ENCODE measurements at regions not wholly inside any gene's neighbourhood (a gene's known extent, or its start where the extent isn't known, plus 50 kb on each side); places are given as distances from the start of the nearest gene placed in this dataset.

DNA sequence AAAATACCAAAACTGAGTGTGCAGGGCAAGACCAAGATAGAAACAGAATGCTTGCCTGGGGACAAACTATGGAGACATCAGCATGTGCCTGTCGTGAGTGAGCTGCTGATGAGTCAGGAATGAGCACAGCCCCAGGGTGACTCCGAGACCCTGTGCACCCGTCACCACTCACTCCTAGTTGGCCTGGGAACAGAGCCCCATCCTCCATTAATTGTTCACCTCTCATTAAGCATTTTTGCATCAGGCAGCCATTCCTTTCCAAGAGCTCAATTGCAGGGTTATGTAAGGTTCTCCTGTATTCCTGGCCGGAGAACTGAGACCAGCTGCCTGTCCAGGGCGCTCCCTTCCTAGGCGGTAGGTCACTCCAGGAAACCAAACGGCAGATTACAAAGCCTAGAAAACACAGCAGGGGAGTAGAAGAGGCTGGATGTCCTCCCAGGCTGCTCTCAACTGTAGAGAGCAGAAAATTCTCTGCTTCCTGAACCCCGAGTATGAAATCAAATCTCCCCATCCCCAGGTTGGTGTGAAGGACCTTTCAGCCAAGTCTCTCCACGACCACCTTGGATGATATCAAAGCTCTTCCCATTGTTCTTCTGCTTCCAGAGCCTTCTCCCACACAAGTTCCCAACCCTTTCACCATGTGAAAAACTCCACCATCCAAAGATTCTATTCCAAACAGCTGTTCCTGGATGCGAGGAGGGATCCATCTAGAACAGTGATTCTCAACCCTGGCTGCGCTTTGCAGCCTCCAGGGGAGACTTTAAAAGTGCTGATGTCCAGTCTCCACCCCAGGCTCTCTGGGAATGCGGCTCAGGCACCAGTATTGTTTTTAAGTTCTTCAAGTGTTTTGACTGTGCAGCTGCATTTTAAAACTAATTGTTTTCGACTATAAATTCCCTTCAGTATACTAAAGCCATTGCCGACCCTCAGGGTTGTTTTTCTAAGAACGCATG is 532.6 kb upstream of the JARID2 start:
- DNase-seq (ENCODE audit: low read depth) = no peak

DNA sequence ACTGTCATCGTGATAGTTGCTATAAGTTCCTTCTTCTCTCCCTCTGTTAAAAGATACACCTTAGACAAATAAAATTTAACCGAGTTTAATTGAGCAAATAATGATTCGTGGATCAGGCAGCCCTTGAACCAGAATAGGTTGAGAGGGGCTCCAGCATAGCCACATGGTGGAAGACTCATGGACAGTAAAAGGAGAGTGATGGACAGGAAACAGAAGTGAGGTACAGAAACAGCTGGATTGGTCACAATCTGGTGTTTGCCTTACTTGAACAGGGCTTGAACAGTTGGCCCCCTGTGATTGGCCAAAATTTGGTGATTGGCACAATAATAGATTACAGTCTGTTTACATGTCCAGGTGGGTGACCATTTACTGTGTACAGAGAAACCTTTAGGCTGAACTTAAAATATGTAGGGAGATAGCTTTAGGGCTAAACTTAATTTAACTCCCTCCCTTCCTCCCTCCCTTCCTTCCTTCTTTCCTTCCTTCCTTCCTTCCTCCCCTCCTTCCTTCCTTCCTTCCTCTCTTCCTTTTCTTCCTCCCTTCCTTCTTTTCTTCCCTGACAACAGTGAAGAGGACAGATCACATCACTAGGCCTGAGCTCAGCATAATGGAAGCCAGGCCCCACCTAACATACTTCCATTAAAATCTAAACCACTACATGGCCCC is 531.8 kb upstream of the JARID2 start:
- DNase-seq (ENCODE audit: low read depth) = no peak

DNA sequence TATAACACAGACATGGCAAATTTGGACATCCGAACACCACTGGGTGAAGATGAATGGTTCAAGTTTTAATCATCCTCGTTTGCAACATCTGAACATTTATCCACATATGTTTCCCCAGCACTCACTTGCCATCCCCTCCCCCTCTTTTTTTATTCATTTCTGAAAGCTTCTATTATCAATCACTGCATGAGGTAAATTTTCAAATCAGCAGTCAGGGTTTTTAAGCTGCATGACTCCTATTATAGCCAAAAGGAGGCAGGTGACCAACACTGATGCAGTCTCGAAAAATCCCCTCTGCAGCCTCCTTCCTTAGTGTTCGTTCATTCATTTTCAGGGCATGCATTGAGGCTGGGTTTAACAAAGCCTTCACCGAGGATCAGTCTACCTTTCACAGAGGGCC is 530.8 kb upstream of the JARID2 start:
- DNase-seq (ENCODE audit: low read depth) = no peak

DNA sequence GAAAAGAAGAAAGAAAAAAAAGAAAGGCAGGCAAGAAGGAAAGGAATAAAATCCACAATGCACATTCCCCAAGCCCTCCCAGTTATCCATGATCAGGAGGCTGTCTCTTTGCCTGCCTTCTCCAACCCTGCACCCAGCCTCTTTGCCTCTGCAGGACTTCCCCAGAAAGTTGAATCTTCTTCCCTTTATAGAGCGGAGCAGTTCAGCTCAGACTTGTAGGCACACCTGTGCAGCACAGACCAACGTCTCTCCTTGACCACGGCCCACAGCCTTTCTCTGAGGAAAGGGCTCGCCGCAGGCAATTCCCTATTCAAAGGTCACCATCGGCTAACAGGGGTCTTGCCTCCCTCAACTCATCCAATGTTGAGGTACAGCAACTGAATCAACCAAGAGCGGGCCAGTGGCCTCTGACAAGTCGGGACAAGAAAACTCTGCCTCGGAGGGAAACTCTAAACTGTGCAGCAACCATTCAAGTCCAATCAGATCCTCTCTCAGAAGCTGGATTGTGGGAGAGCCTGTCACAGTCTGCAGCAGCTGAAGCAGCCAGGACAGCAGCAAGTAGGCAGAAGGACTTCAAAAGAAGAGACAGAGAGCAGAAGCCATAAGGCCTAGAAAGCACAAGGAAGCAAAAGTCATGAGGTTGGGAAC is 529.2 kb upstream of the JARID2 start:
- DNase-seq (ENCODE audit: low read depth) = no peak

DNA sequence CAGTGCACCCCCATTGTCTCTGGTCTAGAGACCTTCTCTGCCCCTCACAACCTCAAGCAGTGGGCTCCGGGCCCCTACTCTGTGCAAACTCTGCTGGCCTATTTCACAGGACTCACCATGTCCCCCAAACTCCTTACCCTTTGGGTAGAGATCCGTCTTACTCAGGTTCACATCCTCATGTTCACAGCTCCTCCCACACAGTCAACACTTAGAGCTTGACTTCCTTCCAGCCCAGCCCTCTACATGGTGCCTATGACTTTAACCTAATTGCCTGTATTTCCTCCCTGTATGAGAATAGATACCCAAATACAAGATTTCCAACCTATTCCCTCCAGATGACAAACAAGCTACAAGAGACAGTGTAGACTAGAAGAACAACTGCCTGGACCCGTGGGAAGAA is 528.6 kb upstream of the JARID2 start:
- DNase-seq (ENCODE audit: low read depth) = no peak

DNA sequence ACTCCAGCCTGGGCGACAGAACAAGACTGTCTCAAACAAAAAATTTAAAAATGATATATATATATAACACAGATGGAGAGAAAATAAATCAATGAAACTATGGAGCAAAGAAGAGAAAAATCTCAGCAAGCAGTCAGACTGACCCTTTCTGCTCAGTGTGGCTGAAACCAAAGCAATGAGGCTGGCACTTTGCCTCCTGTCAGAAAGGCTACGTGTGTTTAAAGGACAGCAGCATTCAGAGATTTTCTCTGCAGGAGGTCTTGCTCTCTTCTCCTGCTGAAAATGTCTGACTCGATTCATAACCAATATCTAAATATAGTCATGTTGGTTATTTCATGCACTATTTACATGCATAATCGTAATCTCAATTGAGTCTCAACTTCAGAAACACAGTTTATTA is 527.0 kb upstream of the JARID2 start:
- no peak for DNase-seq (ENCODE audit: low read depth)

DNA sequence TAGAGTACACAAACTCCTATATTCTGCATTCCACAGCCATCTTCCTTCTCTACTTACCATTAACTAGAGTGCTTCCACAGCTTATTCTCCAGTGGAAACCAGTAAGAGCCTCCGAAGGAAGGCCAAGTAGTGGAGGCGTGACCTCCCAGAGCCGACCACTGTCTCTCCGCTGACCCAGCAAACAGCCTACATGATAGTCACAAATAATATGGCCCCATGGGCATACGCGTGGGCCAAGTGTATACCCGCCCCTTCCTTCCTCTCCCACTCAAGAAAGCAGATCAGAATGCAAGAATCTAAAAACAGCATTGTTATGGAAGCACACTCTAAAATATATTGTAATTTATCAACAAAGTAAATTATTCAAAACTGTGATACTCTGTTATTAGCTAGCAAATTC is 526.6 kb upstream of the JARID2 start:
- no peak for DNase-seq (ENCODE audit: low read depth)

DNA sequence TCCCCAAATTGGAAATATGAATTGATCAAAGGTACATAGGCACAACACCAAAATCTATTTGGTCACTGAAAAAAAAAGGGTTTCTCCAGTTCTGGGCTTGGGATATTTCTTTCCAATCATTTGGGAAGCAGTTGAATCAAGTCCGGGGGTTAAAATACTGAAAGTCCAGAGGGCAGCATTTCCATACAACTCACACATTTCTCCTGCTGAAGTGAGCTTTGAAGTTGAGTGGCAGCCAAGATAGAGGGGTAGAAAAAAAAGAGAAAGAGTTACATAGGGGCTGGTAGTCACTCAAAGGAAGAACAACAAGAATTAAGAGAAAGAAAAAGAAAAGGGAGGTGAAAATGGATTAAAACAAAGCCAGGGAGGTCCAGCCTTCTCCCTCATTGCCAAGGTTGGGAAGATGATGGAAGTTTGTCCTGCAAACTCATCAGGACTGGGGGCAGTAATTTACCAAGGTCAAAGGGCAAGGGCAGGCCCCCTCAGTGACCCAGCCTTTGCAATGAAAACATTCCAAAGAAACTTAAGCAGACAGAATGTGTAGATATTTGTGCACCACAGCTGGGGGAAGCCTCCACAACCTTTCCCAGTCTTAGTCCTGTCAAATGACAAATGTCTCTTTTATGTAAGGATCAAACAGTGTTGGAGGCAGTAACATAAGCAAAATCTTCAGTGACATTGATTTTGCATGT is 525.3 kb upstream of the JARID2 start:
- no peak for DNase-seq (ENCODE audit: low read depth)

DNA sequence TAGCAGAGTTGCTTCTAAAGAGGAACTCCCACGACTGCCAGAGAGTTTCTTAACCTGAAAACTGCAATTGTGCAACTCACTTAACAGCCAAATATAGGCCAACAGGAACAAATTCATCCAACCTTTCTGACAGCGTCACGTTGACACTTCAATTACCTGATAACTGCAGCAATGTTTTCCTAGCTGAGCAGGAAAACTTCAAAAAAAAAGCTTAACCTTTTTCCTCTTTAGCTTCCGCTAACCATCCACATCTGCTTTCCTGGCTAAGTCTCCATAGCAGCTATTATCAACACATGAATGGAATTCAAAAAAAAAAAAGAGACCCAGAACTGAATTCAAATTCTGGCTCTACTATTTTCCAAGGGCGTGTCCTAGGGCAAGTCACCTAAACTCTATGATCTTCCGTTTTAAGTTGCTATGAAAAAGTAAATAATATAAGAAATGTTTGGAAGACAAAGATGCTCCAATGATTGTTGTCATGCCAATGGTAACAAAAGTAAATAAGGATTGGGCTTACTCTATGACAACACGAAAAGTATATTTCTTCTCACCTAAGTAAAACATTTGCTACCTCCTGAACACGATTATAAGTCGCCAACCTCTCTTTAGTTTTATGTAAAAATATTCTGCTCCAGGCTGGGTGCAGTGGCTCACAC is 524.6 kb upstream of the JARID2 start:
- DNase-seq (ENCODE audit: low read depth) = peak; percentile 83

DNA sequence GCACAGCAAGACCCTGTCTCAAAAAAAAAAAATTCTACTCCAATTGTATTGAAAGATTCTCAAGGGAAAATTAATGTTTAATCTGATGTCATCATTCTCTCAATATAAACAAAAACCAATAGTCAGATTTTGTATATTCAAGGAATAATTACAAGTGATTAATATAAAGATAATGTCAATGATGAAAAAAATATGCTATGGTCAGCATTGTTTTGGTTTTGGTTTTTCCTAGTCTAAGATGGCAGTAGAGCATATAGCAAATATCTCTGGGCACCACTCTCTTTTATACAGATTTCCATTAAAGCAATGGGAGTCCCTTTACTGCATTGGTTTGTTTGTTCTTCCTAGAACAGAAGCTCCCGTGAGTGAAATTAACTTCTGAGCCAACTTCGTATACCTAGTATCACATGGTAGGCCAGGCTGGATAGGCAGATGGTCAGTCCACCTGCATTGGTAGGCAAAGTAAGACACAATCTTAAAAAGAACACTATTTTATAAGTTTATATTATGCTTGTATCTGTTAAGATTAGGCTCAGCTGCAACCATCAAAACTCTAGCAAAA is 523.8 kb upstream of the JARID2 start:
- no peak for DNase-seq (ENCODE audit: low read depth)

DNA sequence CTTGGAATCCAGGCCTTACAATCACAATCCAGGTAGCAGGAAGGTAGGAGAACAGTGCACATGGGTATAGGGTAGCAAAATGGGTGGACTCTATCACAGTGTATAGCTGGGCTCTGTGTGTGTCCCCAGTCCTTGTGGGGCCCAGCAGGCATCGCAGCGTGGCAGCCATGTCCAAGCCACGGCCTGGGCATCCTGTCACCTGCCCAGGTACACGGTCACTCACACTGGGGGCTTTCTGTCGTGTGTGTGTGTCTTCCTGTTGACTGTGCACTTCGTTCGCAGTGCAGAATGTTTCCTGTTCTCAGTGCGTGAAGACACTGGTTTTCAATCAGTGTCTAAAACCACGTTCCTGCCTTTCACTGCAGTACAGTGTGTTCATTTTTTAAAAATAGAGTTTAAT is 523.2 kb upstream of the JARID2 start:
- no peak for DNase-seq (ENCODE audit: low read depth)

DNA sequence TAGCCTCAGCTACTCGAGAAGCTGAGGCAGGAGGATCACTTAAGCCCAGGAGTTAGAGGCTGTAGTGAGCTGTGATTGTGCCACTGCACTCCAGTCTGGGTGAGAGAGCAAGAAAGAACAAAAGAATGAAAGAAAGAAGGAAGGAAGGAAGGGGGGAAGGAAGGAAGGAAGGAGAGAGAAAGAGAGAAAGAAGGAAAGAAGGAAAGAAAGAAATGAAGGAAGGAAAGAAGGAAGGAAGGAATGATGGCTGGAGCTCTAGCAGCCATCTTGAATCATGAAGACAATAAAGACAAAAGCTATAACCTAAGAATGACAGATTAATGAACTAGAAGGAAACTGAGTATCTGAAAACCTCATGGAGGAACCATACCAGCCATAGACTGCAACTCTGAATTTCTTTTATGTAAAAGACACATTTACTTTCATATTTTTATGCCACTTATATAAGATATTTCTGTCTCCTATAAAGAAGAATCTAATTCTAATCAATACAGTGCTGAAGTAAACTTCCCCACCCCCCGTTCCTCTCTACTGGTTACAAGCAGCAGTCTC is 522.3 kb upstream of the JARID2 start:
- DNase-seq (ENCODE audit: low read depth) = no peak

DNA sequence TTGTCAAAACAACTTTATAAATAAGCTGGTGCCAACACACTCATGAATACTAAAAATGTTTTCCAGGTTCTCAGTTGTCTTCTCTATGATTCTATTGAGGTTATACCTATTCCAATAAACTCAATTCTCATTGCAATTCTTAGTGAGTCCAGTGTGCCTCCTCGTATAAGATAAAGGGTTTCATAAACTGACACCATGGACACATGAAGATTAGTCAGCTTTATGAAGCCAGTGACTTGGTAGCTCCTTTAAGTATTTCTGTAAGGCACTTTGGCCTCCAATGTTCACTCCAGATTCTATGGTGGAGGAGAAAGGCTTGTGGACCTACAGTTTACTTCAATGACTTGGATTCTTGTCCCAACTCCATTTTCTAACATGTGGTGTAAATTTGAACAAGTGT is 521.3 kb upstream of the JARID2 start:
- no peak for DNase-seq (ENCODE audit: low read depth)

DNA sequence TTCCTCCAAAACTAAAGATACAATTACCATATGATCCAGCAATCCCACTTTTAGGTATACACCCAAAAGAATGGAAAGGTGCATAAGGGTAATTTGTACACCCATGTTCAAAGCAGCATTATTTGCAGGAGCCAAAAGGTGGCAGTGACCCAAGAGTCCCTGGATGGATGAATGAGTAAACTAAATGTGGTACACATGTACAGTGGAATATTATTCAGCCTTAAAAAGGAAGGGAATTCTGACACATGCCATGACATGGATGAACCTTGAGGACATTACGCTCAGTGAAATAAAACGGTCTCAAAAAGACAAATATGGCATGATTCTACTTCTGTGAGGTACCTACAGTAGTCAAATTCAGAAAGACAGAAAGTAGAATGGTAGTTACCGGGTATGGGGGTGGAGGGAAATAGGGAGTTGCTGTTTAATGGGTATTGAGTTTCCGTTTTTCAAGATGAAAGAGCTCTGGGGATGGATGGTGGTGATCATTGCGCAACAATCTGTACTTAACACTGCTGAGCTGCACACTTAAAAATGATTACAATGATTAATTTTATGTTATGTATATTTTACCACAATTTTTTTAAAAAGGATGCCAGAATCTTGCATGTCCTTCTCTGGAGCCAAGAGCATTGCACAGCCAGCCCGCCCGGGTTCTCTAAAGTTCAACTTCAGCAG is 518.9 kb upstream of the JARID2 start:
- DNase-seq (ENCODE audit: low read depth) = peak; percentile 72

DNA sequence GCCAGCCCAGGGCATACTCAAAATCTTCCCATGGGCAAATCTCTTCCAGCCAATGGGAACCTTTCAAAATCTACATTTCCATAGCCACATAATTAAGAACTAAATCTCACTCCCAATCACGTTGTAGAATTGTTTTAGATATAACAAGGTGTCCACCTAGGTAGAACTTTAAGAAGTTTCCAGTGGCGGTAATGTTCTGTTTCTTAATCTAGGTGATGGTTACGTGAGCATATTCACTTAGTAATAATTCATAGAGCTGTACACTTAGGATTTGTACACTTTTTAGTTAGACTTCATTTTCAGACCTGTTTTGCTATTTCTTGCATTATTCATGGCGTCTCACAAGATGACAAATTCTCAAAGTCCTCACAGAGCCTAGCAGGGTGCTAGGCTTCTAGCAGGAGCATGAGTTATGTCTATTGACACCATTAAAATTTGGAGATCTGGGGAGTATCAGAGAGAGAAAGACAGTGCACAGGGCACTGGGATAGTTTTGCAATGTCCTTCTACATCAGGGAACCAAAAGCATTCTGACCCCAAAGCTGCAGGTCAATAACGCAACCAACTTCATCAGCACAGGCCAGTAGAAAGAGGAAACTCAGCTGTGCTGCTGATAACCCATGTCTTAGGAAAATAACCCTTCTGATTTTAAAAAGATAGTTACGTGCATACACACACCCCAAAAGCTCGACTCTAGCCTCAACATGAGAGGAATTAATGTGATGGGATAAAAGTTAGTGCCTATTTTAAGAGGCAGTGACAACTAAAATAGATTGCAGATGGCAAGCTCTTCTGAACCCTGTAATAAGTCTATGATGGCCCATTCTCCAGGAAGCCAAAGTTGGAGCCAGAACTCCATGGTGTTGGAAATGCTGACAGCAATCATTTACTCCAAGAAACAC is 518.1 kb upstream of the JARID2 start:
- peak; percentile 25 for DNase-seq (ENCODE audit: low read depth)

DNA sequence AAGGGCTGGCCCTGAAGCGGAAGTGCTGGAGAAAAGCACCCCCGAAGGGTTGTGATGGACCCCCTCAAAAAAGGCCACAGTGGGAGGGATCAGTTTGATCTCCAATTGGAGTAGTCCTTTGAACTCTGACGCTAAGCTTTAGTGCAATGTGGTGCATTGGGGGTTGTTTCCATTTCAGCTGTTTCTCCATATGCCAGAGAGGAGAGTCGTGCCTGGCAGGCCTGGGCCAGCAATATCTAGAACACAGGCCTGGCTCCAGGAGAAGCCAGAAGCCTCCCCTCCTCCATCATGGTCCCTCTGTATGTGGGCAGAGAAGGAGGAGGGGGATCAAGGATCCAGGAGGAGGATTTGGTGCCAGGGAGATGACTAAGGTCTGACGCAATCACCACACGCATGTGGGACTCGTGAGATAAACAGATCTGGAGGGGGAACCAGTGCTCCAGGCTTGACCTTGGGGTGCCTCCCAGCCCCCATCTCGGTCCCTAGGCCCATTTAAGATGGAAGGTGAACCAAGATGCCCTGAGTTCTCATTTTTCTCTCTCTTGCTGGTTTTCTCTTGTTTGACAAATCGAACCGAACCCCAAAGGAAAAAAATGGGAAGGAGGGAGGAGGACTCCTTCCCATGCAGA is 517.4 kb upstream of the JARID2 start:
- DNase-seq (ENCODE audit: low read depth) = peak; percentile 93

DNA sequence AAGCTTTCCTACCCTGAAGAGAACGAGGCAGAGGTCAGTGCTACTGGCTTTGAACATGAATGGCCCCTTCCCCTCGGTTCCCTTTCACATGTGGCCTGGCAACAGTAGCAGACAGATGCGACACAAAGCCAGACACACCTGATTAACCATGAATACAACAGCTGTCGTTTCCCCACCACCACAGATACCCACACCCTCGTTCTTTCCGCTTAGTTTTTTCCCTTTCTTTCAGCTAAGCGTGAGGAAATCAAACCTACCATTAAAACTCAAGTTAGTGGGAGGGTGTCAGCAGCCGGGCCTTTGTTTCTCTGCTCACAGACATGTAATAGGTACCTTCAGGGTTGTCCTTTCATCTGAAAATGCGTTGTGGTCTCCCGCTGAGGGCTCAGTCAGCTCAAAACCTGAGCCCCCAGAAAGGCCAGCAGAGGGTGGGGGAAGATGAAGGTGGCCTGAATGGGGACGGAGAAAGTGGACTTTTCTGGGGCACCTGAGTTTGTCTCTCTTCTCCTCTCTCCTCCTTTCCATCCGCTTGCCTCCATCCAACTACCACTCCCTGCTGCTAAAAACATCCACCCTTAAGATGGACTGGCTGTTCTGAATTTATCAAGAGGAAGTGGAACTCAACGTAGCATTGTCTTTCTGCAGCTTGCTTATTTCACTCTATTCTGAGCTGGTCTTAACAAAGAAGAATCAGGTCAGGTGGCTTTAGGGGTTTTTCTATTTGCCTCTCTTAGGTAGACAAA is 516.6 kb upstream of the JARID2 start:
- DNase-seq (ENCODE audit: low read depth) = no peak

DNA sequence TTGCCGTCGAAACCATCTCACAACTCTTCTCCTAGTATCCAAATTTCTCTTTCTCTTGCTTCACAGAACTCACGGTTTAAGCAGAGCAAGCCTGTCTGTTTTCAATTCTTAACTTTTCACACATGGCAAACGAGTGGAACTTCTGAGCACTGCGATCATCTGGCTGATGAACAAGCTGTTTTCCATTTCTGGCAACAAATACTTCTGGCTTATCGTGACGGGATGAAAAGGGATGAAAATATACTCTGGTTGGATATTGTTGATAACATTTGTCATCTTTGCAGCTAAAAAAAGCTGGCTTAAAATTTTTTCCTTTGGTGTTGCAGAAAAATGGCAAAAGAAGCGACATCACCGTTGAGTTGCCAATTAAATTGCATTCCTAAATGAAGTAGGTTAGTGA is 515.2 kb upstream of the JARID2 start:
- DNase-seq (ENCODE audit: low read depth) = no peak
